ENCODE measurements at regions not wholly inside any gene's neighbourhood (a gene's known extent, or its start where the extent isn't known, plus 50 kb on each side); places are given as distances from the start of the nearest gene placed in this dataset.

- 71% methylated on average over 3 of the region's 3 CpGs for WGBS
- no peaks in the 10 kb centered on the region for H3K9me3 ChIP-seq (ENCODE audit: control insufficient read depth in 2 of 2, insufficient read depth in 1 of 2, low read length in 1 of 2)
- DNase-seq (ENCODE audit: low read depth in 6 of 9, low spot score in 9 of 9), result no peak
Observed at GRCh38 chr6:9155836-9156235, 720.5 kb upstream of the SLC35B3 start.

GRCh38 chr6:9143140-9143539, 707.8 kb upstream of the SLC35B3 start:
- Histone ChIP-seq H3K9me3 (ENCODE audit: control insufficient read depth in 2 of 2, insufficient read depth in 1 of 2, low read length in 1 of 2) (no peaks in the 10 kb centered on the region), H3K27ac (ENCODE audit: low read depth in 1 of 2, low read length in 1 of 2) (no peak overlapping the region), H3K36me3 (ENCODE audit: control insufficient read depth in 2 of 2, insufficient read depth in 2 of 2, low read length in 1 of 2) (no peaks in the 10 kb centered on the region), H3K4me1 (ENCODE audit: control insufficient read depth in 2 of 2, insufficient read depth in 2 of 2, low read length in 2 of 2) (no peaks in the 10 kb centered on the region), H3K27me3 (ENCODE audit: control insufficient read depth in 2 of 2, insufficient read depth in 1 of 2, low read length in 1 of 2) (no peaks in the 10 kb centered on the region), H3K4me3 (ENCODE audit: low read length in 2 of 2) (no peak overlapping the region)
- DNase-seq (ENCODE audit: low read depth in 6 of 9, low spot score in 9 of 9), result no peak
- 94% methylated on average over 4 of the region's 4 CpGs for WGBS

More at GRCh38 chr6:9155836-9156235, 720.5 kb upstream of the SLC35B3 start:
- no peak overlapping the region for H3K4me3 ChIP-seq (ENCODE audit: low read length in 2 of 2)
- H3K27ac ChIP-seq (ENCODE audit: low read depth in 1 of 2, low read length in 1 of 2), result no peak overlapping the region
- H3K4me1 ChIP-seq (ENCODE audit: control insufficient read depth in 2 of 2, insufficient read depth in 2 of 2, low read length in 2 of 2), result no peaks in the 10 kb centered on the region
- no peaks in the 10 kb centered on the region for H3K27me3 ChIP-seq (ENCODE audit: control insufficient read depth in 2 of 2, insufficient read depth in 1 of 2, low read length in 1 of 2)
- H3K36me3 ChIP-seq (ENCODE audit: control insufficient read depth in 2 of 2, insufficient read depth in 2 of 2, low read length in 1 of 2), result no peaks in the 10 kb centered on the region

GRCh38 chr6:9140951-9141460, 705.7 kb upstream of the SLC35B3 start:
- Histone ChIP-seq H3K27me3 (ENCODE audit: control insufficient read depth in 2 of 2, insufficient read depth in 1 of 2, low read length in 1 of 2) (no peaks in the 10 kb centered on the region), H3K36me3 (ENCODE audit: control insufficient read depth in 2 of 2, insufficient read depth in 2 of 2, low read length in 1 of 2) (no peaks in the 10 kb centered on the region), H3K4me1 (ENCODE audit: control insufficient read depth in 2 of 2, insufficient read depth in 2 of 2, low read length in 2 of 2) (no peaks in the 10 kb centered on the region), H3K27ac (ENCODE audit: low read depth in 1 of 2, low read length in 1 of 2) (no peak overlapping the region), H3K4me3 (ENCODE audit: low read length in 2 of 2) (no peak overlapping the region), H3K9me3 (ENCODE audit: control insufficient read depth in 2 of 2, insufficient read depth in 1 of 2, low read length in 1 of 2) (no peaks in the 10 kb centered on the region)
- WGBS, result 84% methylated on average over 4 of the region's 4 CpGs
- peak in 1 of 9 donors; percentile 1 for DNase-seq (ENCODE audit: low read depth in 6 of 9, low spot score in 9 of 9)

- WGBS, result 87% methylated on average over 8 of the region's 8 CpGs
- DNase-seq (ENCODE audit: low read depth in 6 of 9, low spot score in 9 of 9), result peak in 1 of 9 donors; percentile 3
- H3K27ac ChIP-seq (ENCODE audit: low read depth in 1 of 2, low read length in 1 of 2), result no peak overlapping the region
Observed at GRCh38 chr6:9140172-9140571, 704.8 kb upstream of the SLC35B3 start.

GRCh38 chr6:9139746-9140145, 704.4 kb upstream of the SLC35B3 start:
- Histone ChIP-seq H3K9me3 (ENCODE audit: control insufficient read depth in 2 of 2, insufficient read depth in 1 of 2, low read length in 1 of 2) (no peaks in the 10 kb centered on the region), H3K27me3 (ENCODE audit: control insufficient read depth in 2 of 2, insufficient read depth in 1 of 2, low read length in 1 of 2) (no peaks in the 10 kb centered on the region), H3K27ac (ENCODE audit: low read depth in 1 of 2, low read length in 1 of 2) (no peak overlapping the region), H3K36me3 (ENCODE audit: control insufficient read depth in 2 of 2, insufficient read depth in 2 of 2, low read length in 1 of 2) (no peaks in the 10 kb centered on the region), H3K4me3 (ENCODE audit: low read length in 2 of 2) (no peak overlapping the region), H3K4me1 (ENCODE audit: control insufficient read depth in 2 of 2, insufficient read depth in 2 of 2, low read length in 2 of 2) (no peaks in the 10 kb centered on the region)
- WGBS, result 88% methylated on average over 6 of the region's 6 CpGs
- DNase-seq (ENCODE audit: low read depth in 6 of 9, low spot score in 9 of 9), result no peak

More at GRCh38 chr6:9140172-9140571, 704.8 kb upstream of the SLC35B3 start:
- Histone ChIP-seq H3K27me3 (ENCODE audit: control insufficient read depth in 2 of 2, insufficient read depth in 1 of 2, low read length in 1 of 2) (no peaks in the 10 kb centered on the region), H3K4me1 (ENCODE audit: control insufficient read depth in 2 of 2, insufficient read depth in 2 of 2, low read length in 2 of 2) (no peaks in the 10 kb centered on the region), H3K4me3 (ENCODE audit: low read length in 2 of 2) (no peak overlapping the region), H3K36me3 (ENCODE audit: control insufficient read depth in 2 of 2, insufficient read depth in 2 of 2, low read length in 1 of 2) (no peaks in the 10 kb centered on the region), H3K9me3 (ENCODE audit: control insufficient read depth in 2 of 2, insufficient read depth in 1 of 2, low read length in 1 of 2) (no peaks in the 10 kb centered on the region)

- H3K4me1 ChIP-seq (ENCODE audit: control insufficient read depth in 2 of 2, insufficient read depth in 2 of 2, low read length in 2 of 2), result no peaks in the 10 kb centered on the region
- H3K36me3 ChIP-seq (ENCODE audit: control insufficient read depth in 2 of 2, insufficient read depth in 2 of 2, low read length in 1 of 2), result no peaks in the 10 kb centered on the region
- DNase-seq (ENCODE audit: low read depth in 6 of 9, low spot score in 9 of 9), result no peak
- 86% methylated on average over 5 of the region's 5 CpGs for WGBS
- no peaks in the 10 kb centered on the region for H3K9me3 ChIP-seq (ENCODE audit: control insufficient read depth in 2 of 2, insufficient read depth in 1 of 2, low read length in 1 of 2)
- no peaks in the 10 kb centered on the region for H3K27me3 ChIP-seq (ENCODE audit: control insufficient read depth in 2 of 2, insufficient read depth in 1 of 2, low read length in 1 of 2)
- H3K4me3 ChIP-seq (ENCODE audit: low read length in 2 of 2), result no peak overlapping the region
- no peak overlapping the region for H3K27ac ChIP-seq (ENCODE audit: low read depth in 1 of 2, low read length in 1 of 2)
Observed at GRCh38 chr6:9138936-9139335, 703.6 kb upstream of the SLC35B3 start.

GRCh38 chr6:9136141-9136822, 700.9 kb upstream of the SLC35B3 start:
- H3K36me3 ChIP-seq (ENCODE audit: control insufficient read depth in 2 of 2, insufficient read depth in 2 of 2, low read length in 1 of 2), result no peaks in the 10 kb centered on the region
- H3K4me3 ChIP-seq (ENCODE audit: low read length in 2 of 2), result no peak overlapping the region
- no peaks in the 10 kb centered on the region for H3K27me3 ChIP-seq (ENCODE audit: control insufficient read depth in 2 of 2, insufficient read depth in 1 of 2, low read length in 1 of 2)
- WGBS, result 92% methylated on average over 2 of the region's 2 CpGs
- H3K27ac ChIP-seq (ENCODE audit: low read depth in 1 of 2, low read length in 1 of 2), result no peak overlapping the region
- H3K4me1 ChIP-seq (ENCODE audit: control insufficient read depth in 2 of 2, insufficient read depth in 2 of 2, low read length in 2 of 2), result no peaks in the 10 kb centered on the region
- DNase-seq (ENCODE audit: low read depth in 6 of 9, low spot score in 9 of 9), result no peak
- no peaks in the 10 kb centered on the region for H3K9me3 ChIP-seq (ENCODE audit: control insufficient read depth in 2 of 2, insufficient read depth in 1 of 2, low read length in 1 of 2)

- Histone ChIP-seq H3K27me3 (ENCODE audit: control insufficient read depth in 2 of 2, insufficient read depth in 1 of 2, low read length in 1 of 2) (no peaks in the 10 kb centered on the region), H3K36me3 (ENCODE audit: control insufficient read depth in 2 of 2, insufficient read depth in 2 of 2, low read length in 1 of 2) (no peaks in the 10 kb centered on the region), H3K9me3 (ENCODE audit: control insufficient read depth in 2 of 2, insufficient read depth in 1 of 2, low read length in 1 of 2) (no peaks in the 10 kb centered on the region), H3K4me3 (ENCODE audit: low read length in 2 of 2) (no peak overlapping the region), H3K27ac (ENCODE audit: low read depth in 1 of 2, low read length in 1 of 2) (no peak overlapping the region), H3K4me1 (ENCODE audit: control insufficient read depth in 2 of 2, insufficient read depth in 2 of 2, low read length in 2 of 2) (no peaks in the 10 kb centered on the region)
- 16% methylated on average over 8 of the region's 8 CpGs for WGBS
- no peak for DNase-seq (ENCODE audit: low read depth in 6 of 9, low spot score in 9 of 9)
Observed at GRCh38 chr6:9131616-9132015, 696.3 kb upstream of the SLC35B3 start.

- H3K9me3 ChIP-seq (ENCODE audit: control insufficient read depth in 2 of 2, insufficient read depth in 1 of 2, low read length in 1 of 2), result no peaks in the 10 kb centered on the region
- no peaks in the 10 kb centered on the region for H3K27me3 ChIP-seq (ENCODE audit: control insufficient read depth in 2 of 2, insufficient read depth in 1 of 2, low read length in 1 of 2)
- no peak for DNase-seq (ENCODE audit: low read depth in 6 of 9, low spot score in 9 of 9)
- no peaks in the 10 kb centered on the region for H3K36me3 ChIP-seq (ENCODE audit: control insufficient read depth in 2 of 2, insufficient read depth in 2 of 2, low read length in 1 of 2)
- H3K4me3 ChIP-seq (ENCODE audit: low read length in 2 of 2), result no peak overlapping the region
- 55% methylated on average over 3 of the region's 3 CpGs for WGBS
- no peak overlapping the region for H3K27ac ChIP-seq (ENCODE audit: low read depth in 1 of 2, low read length in 1 of 2)
- H3K4me1 ChIP-seq (ENCODE audit: control insufficient read depth in 2 of 2, insufficient read depth in 2 of 2, low read length in 2 of 2), result no peaks in the 10 kb centered on the region
Observed at GRCh38 chr6:9131201-9131600, 695.9 kb upstream of the SLC35B3 start.

All from thymus (tissue), 11 donors.